Osteocyte (in vitro differentiated cells): ENCODE measurements at regions not wholly inside any gene's neighbourhood (a gene's known extent, or its start where the extent isn't known, plus 50 kb on each side); places are given as distances from the start of the nearest gene placed in this dataset.

Experiments
- DNase-seq: peaks from one replicate; pipeline ENCODE4 v3.0.0; 2021; ENCODE audit warnings: mixed read lengths; ENCODE audit not compliant: unreplicated experiment; ENCODE audit errors: extremely low spot score
- H3K27ac Mint-ChIP-seq: one replicate; pipeline ENCODE4 v1.8.0; 2021; ENCODE audit warnings: mild to moderate bottlenecking, mixed read lengths; ENCODE audit not compliant: unreplicated experiment
- H3K27me3 Mint-ChIP-seq: one replicate; pipeline ENCODE4 v1.8.0; 2021; ENCODE audit warnings: mixed read lengths; ENCODE audit not compliant: unreplicated experiment
- H3K36me3 Mint-ChIP-seq: one replicate; pipeline ENCODE4 v1.8.0; 2021; ENCODE audit warnings: mixed read lengths; ENCODE audit not compliant: unreplicated experiment
- H3K4me1 Mint-ChIP-seq: one replicate; pipeline ENCODE4 v1.8.0; 2021; ENCODE audit warnings: mixed read lengths; ENCODE audit not compliant: unreplicated experiment
- H3K4me3 Mint-ChIP-seq: one replicate; pipeline ENCODE4 v1.8.0; 2021; ENCODE audit warnings: mild to moderate bottlenecking, moderate library complexity, mixed read lengths; ENCODE audit not compliant: unreplicated experiment
- H3K9me3 Mint-ChIP-seq: one replicate; pipeline ENCODE4 v1.8.0; 2021; ENCODE audit warnings: mixed read lengths; ENCODE audit not compliant: unreplicated experiment
- CTCF ChIP-seq: fragments of 200-600 bp; sonication (generic); IDR thresholded peaks from 2 replicates; pipeline ENCODE4 v1.5.0; 2021; ENCODE audit warnings: antibody characterized with exemption, mild to moderate bottlenecking, moderate library complexity

- no peak for DNase-seq
- H3K9me3 Mint-ChIP-seq: no peaks in the 10 kb centered on the region
- no peak for TF ChIP-seq CTCF
- no peak overlapping the region for H3K27ac Mint-ChIP-seq
- no peak overlapping the region for H3K4me3 Mint-ChIP-seq
- H3K4me1 Mint-ChIP-seq: no peaks in the 10 kb centered on the region
- H3K36me3 Mint-ChIP-seq: no peaks in the 10 kb centered on the region
- no peaks in the 10 kb centered on the region for H3K27me3 Mint-ChIP-seq
Measured at GRCh38 chr19:32289566-32290210, 55.7 kb upstream of the ZNF507 start.

- DNase-seq: no peak
- no peaks in the 10 kb centered on the region for H3K4me1 Mint-ChIP-seq
- no peaks in the 10 kb centered on the region for H3K27me3 Mint-ChIP-seq
Measured at GRCh38 chr19:32291876-32292275, 53.5 kb upstream of the ZNF507 start.

GRCh38 chr19:32294871-32295438, 50.5 kb upstream of the ZNF507 start:
- no peak for DNase-seq
- no peak for TF ChIP-seq CTCF
- Mint-ChIP-seq H3K4me3 (no peak overlapping the region), H3K4me1 (no peaks in the 10 kb centered on the region), H3K36me3 (no peaks in the 10 kb centered on the region), H3K27me3 (no peaks in the 10 kb centered on the region), H3K9me3 (peaks cover 17% of the 10 kb centered on the region), H3K27ac (no peak overlapping the region)

More at GRCh38 chr19:32291876-32292275, 53.5 kb upstream of the ZNF507 start:
- H3K27ac Mint-ChIP-seq: no peak overlapping the region
- TF ChIP-seq CTCF: no peak
- no peaks in the 10 kb centered on the region for H3K36me3 Mint-ChIP-seq
- no peak overlapping the region for H3K4me3 Mint-ChIP-seq
- no peaks in the 10 kb centered on the region for H3K9me3 Mint-ChIP-seq
